GM12878 (cell line): ENCODE measurements at regions not wholly inside any gene's neighbourhood (a gene's known extent, or its start where the extent isn't known, plus 50 kb on each side); places are given as distances from the start of the nearest gene placed in this dataset.

Source experiments
- ATAC-seq: fragments of 200-7000 bp; cut with Tn5 transposase; 3 replicates; pipeline ENCODE4 v1.9.1; 2020; ENCODE audit warnings: mild to moderate bottlenecking, moderate library complexity
- BruUV-seq: library from RNA; stranded (reverse); fragments of 400-500 nt; replicated peaks from 2 replicates; lab custom pipeline; 2021; lab: Mats Ljungman, UMichigan
- CTCF ChIA-PET: fragments of 300-600 bp; sonication (Branson Sonifier 250); formaldehyde crosslinking; extraction: SDS; loops from one replicate; lab custom pipeline; 2021; ENCODE audit warnings: inconsistent platforms; lab: Yijun Ruan, JAX
- POLR2A ChIA-PET: fragments of 350-600 bp; formaldehyde crosslinking; extraction: SDS; loops from one replicate; lab custom pipeline; 2021; ENCODE audit warnings: inconsistent platforms; lab: Charles Lee
- RAD21 ChIA-PET: fragments of 300-600 bp; sonication (Branson Sonifier 250); formaldehyde crosslinking; loops from one replicate; lab custom pipeline; 2023; ENCODE audit warnings: antibody characterized with exemption; ENCODE audit not compliant: unreplicated experiment; lab: Charles Lee
- SMC1A ChIA-PET: fragments of 300-600 bp; sonication (Branson Sonifier 250); formaldehyde crosslinking; loops from one replicate; lab custom pipeline; 2023; ENCODE audit not compliant: unreplicated experiment, uncharacterized antibody; lab: Charles Lee
- DNase-seq: peaks from one replicate; pipeline ENCODE4 v3.0.0-alpha.2; 2011; ENCODE audit warnings: low read depth, low spot score
- FAIRE-seq: peaks from 3 replicates; lab custom pipeline; 2011; peaks lifted over from hg19 to GRCh38; lab: Jason Lieb, UNC
- H2AFZ ChIP-seq: 2 replicates; pipeline ENCODE4 v1.6.0; 2011; ENCODE audit warnings: low read depth, low read length, control low read depth; ENCODE audit not compliant: control insufficient read depth
- H3K27ac ChIP-seq: 2 replicates; pipeline ENCODE4 v1.5.1; 2011; ENCODE audit warnings: control low read depth; ENCODE audit not compliant: control insufficient read depth, insufficient read depth
- H3K27me3 ChIP-seq, 2 experiments: replicated peaks in 1 of 2; 2 replicates each; pipeline versions ENCODE4 v1.6.0 to v1.6.1; 2011; ENCODE audit warnings: low read length in 1 of 2; ENCODE audit not compliant: control insufficient read depth in 2 of 2, insufficient read depth in 2 of 2
- H3K36me3 ChIP-seq, 2 experiments: 2 replicates each; pipeline ENCODE4 v1.5.1; 2011; ENCODE audit warnings: low read length in 1 of 2; ENCODE audit not compliant: control insufficient read depth in 2 of 2, insufficient read depth in 2 of 2
- H3K4me1 ChIP-seq: 2 replicates; pipeline ENCODE4 v1.6.1; 2011; ENCODE audit warnings: mild to moderate bottlenecking, low read length, moderate library complexity, mixed read lengths; ENCODE audit not compliant: control insufficient read depth, insufficient read depth
- H3K4me2 ChIP-seq: 2 replicates; pipeline ENCODE4 v1.6.0; 2011; ENCODE audit warnings: control low read depth; ENCODE audit not compliant: control insufficient read depth, insufficient read depth
- H3K4me3 ChIP-seq: fragments of 200-600 bp; sonication (generic); 2 replicates; pipeline ENCODE4 v1.5.1; 2016
- H3K79me2 ChIP-seq: 2 replicates; pipeline ENCODE4 v1.6.0; 2011; ENCODE audit warnings: low read length; ENCODE audit not compliant: control insufficient read depth, insufficient read depth
- H3K9ac ChIP-seq: 2 replicates; pipeline ENCODE4 v1.8.0; 2011; ENCODE audit warnings: low read length, control low read depth, mixed read lengths; ENCODE audit not compliant: control insufficient read depth, insufficient read depth
- H3K9me3 ChIP-seq: replicated peaks from 3 replicates; pipeline ENCODE4 v1.5.1; 2011; ENCODE audit warnings: mild to moderate bottlenecking, low read length; ENCODE audit not compliant: control insufficient read depth, insufficient read depth
- H4K20me1 ChIP-seq: 2 replicates; pipeline ENCODE4 v1.6.0; 2011; ENCODE audit not compliant: control insufficient read depth, insufficient read depth
- BCL3 ChIP-seq: IDR thresholded peaks from 2 replicates; pipeline ENCODE4 v1.6.1; 2011; ENCODE audit warnings: borderline replicate concordance, low read depth, mild to moderate bottlenecking, moderate library complexity, low read length; ENCODE audit not compliant: insufficient read depth, poor library complexity, severe bottlenecking
- DPF2 ChIP-seq: fragments of 450-650 bp; IDR thresholded peaks from 2 replicates; pipeline ENCODE4 v1.6.1; 2017; ENCODE audit warnings: mild to moderate bottlenecking
- EGR1 ChIP-seq, 2 experiments: IDR thresholded peaks; 1 replicate in 1 of 2; 2 replicates in 1 of 2; pipeline ENCODE4 v1.6.1; 2011 to 2012; ENCODE audit warnings: low read depth in 2 of 2, low read length in 2 of 2, borderline replicate concordance in 1 of 2, mild to moderate bottlenecking in 1 of 2, moderate library complexity in 1 of 2
- FOS ChIP-seq: IDR thresholded peaks from 3 replicates; pipeline ENCODE4 v1.6.1; 2011; ENCODE audit warnings: borderline replicate concordance; ENCODE audit not compliant: insufficient read length; ENCODE audit errors: extremely low read depth
- NFXL1 ChIP-seq: fragments of 450-650 bp; IDR thresholded peaks from 2 replicates; pipeline ENCODE4 v1.6.1; 2017; ENCODE audit warnings: antibody characterized with exemption, mild to moderate bottlenecking, borderline replicate concordance
- NR2F1 ChIP-seq: fragments of 450-650 bp; conservative IDR thresholded peaks from 2 replicates; pipeline ENCODE4 v1.6.1; 2017; ENCODE audit warnings: mild to moderate bottlenecking
- PRDM15 ChIP-seq: fragments of 450-650 bp; formaldehyde crosslinking; IDR thresholded peaks from 2 replicates; pipeline ENCODE4 v1.4.0; 2020; ENCODE audit warnings: mild to moderate bottlenecking, moderate library complexity
- RUNX3 ChIP-seq: IDR thresholded peaks from 2 replicates; pipeline ENCODE4 v1.6.1; 2012; ENCODE audit warnings: low read length, inconsistent platforms
- SIX5 ChIP-seq: IDR thresholded peaks from 2 replicates; pipeline ENCODE4 v1.6.1; 2011; ENCODE audit warnings: mild to moderate bottlenecking, low read depth, low read length, moderate library complexity; ENCODE audit not compliant: severe bottlenecking
- SMAD5 ChIP-seq: IDR thresholded peaks from 2 replicates; pipeline ENCODE4 v1.6.1; 2016; ENCODE audit warnings: antibody characterized with exemption, low read depth
- SRF ChIP-seq, 2 experiments: IDR thresholded peaks; 2 replicates each; pipeline ENCODE4 v1.6.1; 2011; ENCODE audit warnings: low read depth in 2 of 2, low read length in 2 of 2, mild to moderate bottlenecking in 1 of 2, moderate library complexity in 1 of 2
- TARDBP ChIP-seq: IDR thresholded peaks from 2 replicates; pipeline ENCODE4 v1.6.1; 2016; ENCODE audit warnings: borderline replicate concordance
- WRNIP1 ChIP-seq: IDR thresholded peaks from 2 replicates; pipeline ENCODE4 v1.6.1; 2011; ENCODE audit warnings: low read depth, low read length, improper control_type of control experiment, borderline replicate concordance
- WGBS: methylation state at CpG from one replicate; pipeline ENCODE4 v1.1.6; 2016; ENCODE audit warnings: low lambda C conversion rate; ENCODE audit not compliant: insufficient replicate concordance, insufficient coverage; ENCODE audit errors: missing lambda C conversion rate; 5-methylcytosine and 5-hydroxymethylcytosine counted together
- in situ Hi-C: fragments of 300-500 bp; cut with MboI; formaldehyde crosslinking; loops from 9 replicates; pipeline ENCODE4 v1.14.3; 2018; ENCODE audit warnings: mixed read lengths
- intact Hi-C: fragments of 100-400 bp; cut with micrococcal nuclease; formaldehyde crosslinking; loops from one replicate; pipeline ENCODE4 v1.14.2; 2022; ENCODE audit not compliant: unreplicated experiment

- SMC1A ChIA-PET: no interaction called here
- ATAC-seq (no peak), DNase-seq (no peak), FAIRE-seq (no peak)
- Histone ChIP-seq H3K79me2 (no peaks in the 10 kb centered on the region), H4K20me1 (no peaks in the 10 kb centered on the region), H3K4me3 (no peak overlapping the region), H3K27me3 (no peaks in the 10 kb centered on the region), H3K4me1 (no peaks in the 10 kb centered on the region), H3K4me2 (no peak overlapping the region), H3K9me3 (no peaks in the 10 kb centered on the region; the same call in 2 of the 3 replicates), H3K9ac (no peak overlapping the region), H2AFZ (no peak overlapping the region), H3K36me3 (no peaks in the 10 kb centered on the region), H3K27ac (no peak overlapping the region)
- no peak for TF ChIP-seq TARDBP
- no peak for TF ChIP-seq NR2F1
- no peak for TF ChIP-seq FOS
- no peak for TF ChIP-seq SIX5
- TF ChIP-seq WRNIP1: no peak
- TF ChIP-seq BCL3: no peak
- TF ChIP-seq SRF (IDR thresholded peaks at IDR 0.05; ENCODE audit: low read depth in 2 of 2, low read length in 2 of 2): no peak
- TF ChIP-seq SMAD5: no peak
- TF ChIP-seq EGR1 (IDR thresholded peaks at IDR 0.05; ENCODE audit: borderline replicate concordance in 1 of 2, low read depth in 2 of 2, low read length in 2 of 2): no peak
- no peak for TF ChIP-seq RUNX3
- no peak for TF ChIP-seq PRDM15 (CRISPR knock-in tag)
- TF ChIP-seq DPF2: no peak
- TF ChIP-seq NFXL1: no peak
- CTCF ChIA-PET: no interaction called here
- intact Hi-C loops: no loop called here
- RAD21 ChIA-PET: no interaction called here
- BruUV-seq: no TSS peak
- POLR2A ChIA-PET: no interaction called here
- 0% methylated on average over 2 of the region's 2 CpGs for WGBS
- in situ Hi-C loops: no loop called here
These were observed 68.9 kb upstream of the USP29 start for GRCh38 chr19:57050863-57051262.
